ENCODE measurements at regions not wholly inside any gene's neighbourhood (a gene's known extent, or its start where the extent isn't known, plus 50 kb on each side); places are given as distances from the start of the nearest gene placed in this dataset.
"Not testable (repeated sequence)": the region's sequence is repeated elsewhere in the genome, so short reads cannot be mapped to it uniquely, and the experiment has no call there.

- POLR2A ChIA-PET: no interaction called here
- CTCF ChIA-PET: interaction anchor here (1.2 to 1.3 kb wide), 2 partner anchors 14 to 29 kb away, joined by 3 to 5 read pairs; no protein-coding TSS in a partner anchor
- no peak for DNase-seq (ENCODE audit: extremely low spot score)
- no peak for TF ChIP-seq CTCF (IDR thresholded peaks at IDR 0.05; ENCODE audit: control extremely low read depth, extremely low read depth, low read depth, missing control alignments)
Observed at GRCh38 chr5:97267767-97268166, 84.7 kb upstream of the RIOK2 start.

GRCh38 chr5:97276474-97277120 lies 93.5 kb upstream of the RIOK2 start:
- DNase-seq (ENCODE audit: extremely low spot score): no peak
- POLR2A ChIA-PET: no interaction called here
- no peak for TF ChIP-seq CTCF (IDR thresholded peaks at IDR 0.05; ENCODE audit: control extremely low read depth, extremely low read depth, low read depth, missing control alignments)
- CTCF ChIA-PET: no interaction called here

GRCh38 chr5:97281257-97281656 lies 98.2 kb upstream of the RIOK2 start:
- CTCF ChIA-PET: no interaction called here
- no peak for DNase-seq (ENCODE audit: extremely low spot score)
- TF ChIP-seq CTCF (IDR thresholded peaks at IDR 0.05; ENCODE audit: control extremely low read depth, extremely low read depth, low read depth, missing control alignments): no peak
- POLR2A ChIA-PET: no interaction called here

- ChIA-PET CTCF (interaction anchor here (0.7 to 3.4 kb wide), 24 partner anchors 9 to 1764 kb away, joined by 3 to 36 read pairs (median 4); no protein-coding TSS in a partner anchor), POLR2A (no interaction called here)
- peak; percentile 31 for TF ChIP-seq CTCF (IDR thresholded peaks at IDR 0.05; ENCODE audit: control extremely low read depth, extremely low read depth, low read depth, missing control alignments)
- peak; percentile 39 for DNase-seq (ENCODE audit: extremely low spot score)
Observed at GRCh38 chr5:97297063-97297703, 114.1 kb upstream of the RIOK2 start.

DNA sequence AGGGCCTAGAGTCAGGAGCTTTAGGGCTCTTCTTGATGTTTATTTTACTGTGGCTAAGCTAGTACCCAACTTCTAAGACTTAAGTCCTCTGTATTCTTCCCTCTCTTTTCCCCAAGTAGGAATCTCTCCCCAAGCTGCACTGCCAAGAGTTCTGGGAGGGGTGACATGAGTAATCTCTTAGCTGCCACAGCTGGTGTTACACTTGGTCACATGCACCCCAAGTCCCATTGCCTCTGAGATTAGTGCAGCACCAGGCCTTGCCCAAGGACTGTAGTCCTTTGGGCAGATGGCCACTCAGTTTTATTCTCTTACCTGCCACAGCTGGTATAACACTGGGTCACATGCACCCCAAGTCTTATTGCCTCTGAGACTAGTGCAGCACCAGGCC lies 114.7 kb upstream of the RIOK2 start:
- no peak for TF ChIP-seq CTCF (IDR thresholded peaks at IDR 0.05; ENCODE audit: control extremely low read depth, extremely low read depth, low read depth, missing control alignments)
- ChIA-PET POLR2A (no interaction called here), CTCF (interaction anchor here (0.8 to 3.4 kb wide), 16 partner anchors 10 to 1763 kb away, joined by 3 to 36 read pairs (median 5); no protein-coding TSS in a partner anchor)
- DNase-seq (ENCODE audit: extremely low spot score): no peak

GRCh38 chr5:97301181-97301580 lies 118.1 kb upstream of the RIOK2 start:
- CTCF ChIA-PET: interaction anchor here (1.4 kb wide), 1 partner anchor 233 kb away, joined by 4 read pairs; no protein-coding TSS in a partner anchor
- POLR2A ChIA-PET; DNase-seq (ENCODE audit: extremely low spot score): not testable (repeated sequence)

DNA sequence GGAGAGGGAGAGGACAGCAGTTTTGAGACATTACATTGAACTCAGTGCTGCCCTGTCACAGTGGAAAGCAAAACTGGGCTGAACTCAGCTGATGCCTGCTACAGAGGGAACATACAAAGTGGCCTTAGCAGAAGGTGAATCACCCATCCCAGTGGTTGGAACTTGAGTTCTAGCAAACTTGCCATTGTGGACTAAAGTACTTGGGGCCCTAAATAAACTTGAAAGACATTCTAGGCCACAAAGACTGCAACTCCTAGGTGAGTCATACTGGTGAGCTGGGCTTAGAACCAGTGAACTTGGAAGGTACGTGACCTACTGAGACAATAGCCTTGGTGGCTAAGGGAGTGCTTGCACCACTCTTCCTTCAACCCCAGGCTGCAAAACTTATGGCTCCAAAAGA lies 155.7 kb upstream of the RIOK2 start:
- no peak for DNase-seq (ENCODE audit: extremely low spot score)
- no peak for TF ChIP-seq CTCF (IDR thresholded peaks at IDR 0.05; ENCODE audit: control extremely low read depth, extremely low read depth, low read depth, missing control alignments)
- POLR2A ChIA-PET: no interaction called here
- CTCF ChIA-PET: no interaction called here

Data from GM10248 (cell line).